GM19025 (cell line): ENCODE measurements at regions not wholly inside any gene's neighbourhood (a gene's known extent, or its start where the extent isn't known, plus 50 kb on each side); places are given as distances from the start of the nearest gene placed in this dataset.

ENCODE experiments used
- ATAC-seq: cut with Tn5 transposase; IDR thresholded peaks from one replicate; pipeline ENCODE4 v1.9.1; 2021; ENCODE audit warnings: mild to moderate bottlenecking, low read depth, moderate library complexity; ENCODE audit not compliant: unreplicated experiment

GRCh38 chr16:5858180-5858579, 760.6 kb upstream of the EEF2KMT start:
- no peak for ATAC-seq

DNA sequence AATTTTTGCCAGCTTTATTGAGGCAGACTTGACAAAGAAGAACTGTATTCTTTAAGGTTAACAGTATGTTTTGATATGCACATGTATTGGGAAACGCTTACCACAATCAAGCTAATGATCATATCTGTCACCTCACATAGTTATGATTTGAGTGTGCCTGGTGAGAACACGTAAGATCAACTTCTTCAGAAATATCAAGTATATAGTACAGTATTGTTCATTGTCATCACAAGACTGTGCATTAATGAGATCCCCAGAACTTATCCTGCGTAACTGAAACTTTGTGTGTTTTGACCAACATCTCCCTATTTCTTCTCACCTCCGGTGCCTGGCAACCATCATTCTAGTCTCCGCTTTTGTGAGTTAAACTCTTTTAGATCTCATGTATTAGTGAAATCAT, 756.4 kb upstream of the EEF2KMT start:
- no peak for ATAC-seq

DNA sequence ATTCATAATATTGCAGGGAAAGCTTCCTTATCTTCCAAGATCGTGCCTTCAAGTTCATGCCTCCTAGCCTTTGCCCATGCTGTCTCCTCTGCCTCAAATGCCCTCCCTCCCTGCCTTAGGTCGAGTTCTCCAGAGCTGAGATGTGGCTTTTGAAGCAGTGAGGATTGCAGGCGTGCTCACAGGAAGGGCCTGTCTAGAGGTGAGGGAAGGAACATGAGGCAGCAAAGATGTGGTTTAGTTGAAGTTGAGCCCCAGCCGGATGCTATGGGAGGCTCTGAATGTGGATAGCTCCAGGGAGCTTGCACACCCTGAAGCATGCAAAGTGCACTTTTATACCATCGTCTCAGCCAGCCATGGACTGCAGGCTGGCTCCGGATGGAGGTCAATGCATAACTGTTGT, 754.6 kb upstream of the EEF2KMT start:
- ATAC-seq, result no peak

DNA sequence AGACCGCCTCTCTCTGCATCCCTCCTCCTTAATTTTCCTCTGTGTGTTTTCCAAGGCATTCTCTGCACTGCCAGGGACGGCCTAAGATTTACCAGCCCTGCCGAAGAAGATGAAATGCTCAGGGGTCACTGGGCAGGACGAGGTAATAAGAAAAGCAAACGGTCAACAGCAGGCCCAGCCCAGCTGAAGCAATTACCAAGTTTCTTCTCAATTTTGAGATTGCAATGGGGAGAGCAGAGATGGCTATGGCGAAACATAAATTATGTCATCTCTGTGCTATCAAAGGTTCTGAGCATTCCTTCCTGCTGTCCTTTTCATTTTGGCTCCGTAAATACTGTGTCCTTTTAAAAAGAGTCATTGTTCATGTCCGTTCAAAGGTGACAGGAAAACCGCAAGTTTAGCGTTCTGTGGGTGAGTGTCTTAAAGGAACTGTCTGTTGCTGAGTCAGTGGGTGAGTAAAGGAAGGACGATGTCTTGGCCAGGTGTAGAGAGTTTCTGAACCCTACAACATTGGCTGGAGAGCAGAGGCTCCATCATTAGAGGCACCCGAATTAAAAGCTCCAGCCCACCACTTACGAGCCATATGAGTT, 753.9 kb upstream of the EEF2KMT start:
- ATAC-seq, result no peak

GRCh38 chr16:5850632-5851392, 753.2 kb upstream of the EEF2KMT start:
- ATAC-seq, result no peak

- ATAC-seq, result no peak
These were observed 747.5 kb upstream of the EEF2KMT start for GRCh38 chr16:5845046-5845445.

- no peak for ATAC-seq
These were observed 744.4 kb upstream of the EEF2KMT start for GRCh38 chr16:5841974-5842373.

- no peak for ATAC-seq
These were observed 741.1 kb upstream of the EEF2KMT start for GRCh38 chr16:5838725-5839124.

DNA sequence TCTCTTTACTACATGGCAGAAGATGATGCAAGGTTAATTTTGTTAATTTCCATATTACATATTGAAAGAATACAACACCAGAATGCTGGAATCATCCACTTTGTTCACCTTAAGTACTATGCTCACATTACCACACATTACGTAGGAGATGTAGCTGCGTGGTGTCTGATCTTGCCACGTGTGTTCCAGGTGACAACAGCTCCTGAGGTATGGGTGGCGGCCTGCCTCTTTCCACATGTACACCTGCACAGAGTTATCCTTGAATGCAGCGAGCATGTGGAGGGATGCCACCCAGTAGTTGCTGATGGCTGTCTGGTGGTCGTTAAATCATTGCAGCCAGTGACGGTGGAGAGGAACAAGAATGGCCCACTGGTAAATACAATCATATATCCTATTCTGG, 740.5 kb upstream of the EEF2KMT start:
- ATAC-seq, result no peak

GRCh38 chr16:5837007-5837670, 739.5 kb upstream of the EEF2KMT start:
- ATAC-seq, result no peak

DNA sequence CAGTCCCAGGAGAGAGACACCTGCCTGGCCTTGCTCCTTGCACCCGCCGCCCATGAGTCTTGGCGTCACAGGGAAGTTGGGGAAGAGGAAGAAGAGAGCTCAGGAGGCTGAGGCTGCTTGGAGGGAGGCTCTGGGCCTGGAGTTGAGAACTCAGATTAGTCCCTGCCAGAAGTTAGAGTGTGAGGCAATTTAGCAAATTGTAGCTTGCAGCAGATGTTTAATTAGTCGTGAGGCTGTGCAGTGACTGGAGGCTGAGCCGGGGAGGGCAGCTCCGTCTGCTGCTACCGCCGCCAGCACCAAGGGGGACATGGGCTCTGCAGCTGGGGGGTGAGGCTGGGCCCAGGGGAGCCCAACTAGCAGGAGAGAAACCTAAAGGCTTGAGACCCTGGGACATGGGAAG, 738.3 kb upstream of the EEF2KMT start:
- ATAC-seq, result no peak

GRCh38 chr16:5826332-5826731, 728.7 kb upstream of the EEF2KMT start:
- no peak for ATAC-seq

DNA sequence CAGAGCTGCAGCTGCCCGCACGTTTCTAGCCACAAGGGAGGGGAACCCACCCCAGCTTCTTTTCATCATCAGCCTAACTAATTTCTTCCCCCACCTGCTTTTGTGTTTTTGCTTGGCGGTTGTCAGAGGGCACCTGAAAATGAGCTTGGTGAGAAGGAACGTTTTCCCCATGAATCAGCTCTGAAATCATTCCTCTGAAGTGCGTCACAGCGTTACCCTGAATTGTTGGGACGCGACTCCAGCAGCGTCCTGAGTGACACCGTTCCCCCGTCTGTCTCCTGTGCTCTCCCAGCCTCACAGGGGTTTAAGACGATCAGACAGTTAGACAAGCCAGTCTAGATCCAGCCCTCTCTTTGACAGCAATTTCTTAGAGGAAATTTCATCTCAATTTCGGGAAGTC, 722.9 kb upstream of the EEF2KMT start:
- ATAC-seq, result no peak

- no peak for ATAC-seq
These were observed 718.1 kb upstream of the EEF2KMT start for GRCh38 chr16:5815570-5816237.

DNA sequence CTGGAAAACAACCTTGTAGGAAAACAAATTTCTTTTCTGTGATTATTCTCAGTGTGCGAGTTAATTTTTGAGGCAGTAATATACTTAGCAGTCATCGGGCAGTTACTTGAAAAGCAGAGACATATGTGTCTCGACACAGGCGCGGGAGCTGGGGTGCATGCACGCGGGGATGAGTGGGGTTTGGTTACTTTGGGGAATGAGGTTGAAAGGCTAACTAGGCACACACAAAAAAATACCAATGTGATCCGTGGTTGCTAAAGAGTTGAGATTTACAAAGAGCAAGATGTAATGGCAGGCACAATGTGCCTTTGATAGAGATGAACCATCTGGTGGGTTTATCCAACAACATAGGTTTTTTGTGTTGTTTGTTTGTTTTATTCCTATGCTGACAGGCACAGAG, 703.8 kb upstream of the EEF2KMT start:
- ATAC-seq, result no peak

GRCh38 chr16:5793556-5793955, 696.0 kb upstream of the EEF2KMT start:
- ATAC-seq, result no peak

DNA sequence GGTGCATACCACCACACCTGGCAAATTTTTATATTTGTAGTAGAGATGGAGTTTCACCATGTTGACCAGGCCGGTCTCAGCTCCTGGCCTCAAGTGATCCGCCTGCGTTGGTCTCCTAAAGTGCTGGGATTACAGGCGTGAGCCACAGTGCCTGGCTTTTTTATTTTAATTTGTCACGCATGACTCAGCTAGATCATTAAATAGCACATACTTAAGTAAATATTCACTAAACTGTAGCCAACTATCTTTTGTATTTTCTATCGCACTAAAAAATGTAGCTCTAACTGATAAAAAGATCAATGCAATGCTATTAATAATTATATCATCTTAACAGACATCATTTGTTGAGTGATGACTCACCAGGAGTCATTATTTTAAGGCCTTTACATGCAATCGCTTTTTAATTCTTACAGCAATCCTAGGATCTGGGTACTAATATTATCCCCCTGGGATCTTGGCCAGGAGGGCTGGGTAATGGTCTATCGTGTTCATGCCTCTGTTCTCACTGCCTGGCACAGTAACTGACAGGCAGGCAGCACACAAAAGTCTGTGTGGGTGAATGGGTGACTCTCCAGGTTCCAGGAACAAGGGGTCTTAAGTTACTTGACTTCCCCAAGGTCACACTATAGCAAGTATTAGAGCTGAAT, 693.5 kb upstream of the EEF2KMT start:
- no peak for ATAC-seq

- ATAC-seq, result no peak
These were observed 692.9 kb upstream of the EEF2KMT start for GRCh38 chr16:5790512-5790911.

DNA sequence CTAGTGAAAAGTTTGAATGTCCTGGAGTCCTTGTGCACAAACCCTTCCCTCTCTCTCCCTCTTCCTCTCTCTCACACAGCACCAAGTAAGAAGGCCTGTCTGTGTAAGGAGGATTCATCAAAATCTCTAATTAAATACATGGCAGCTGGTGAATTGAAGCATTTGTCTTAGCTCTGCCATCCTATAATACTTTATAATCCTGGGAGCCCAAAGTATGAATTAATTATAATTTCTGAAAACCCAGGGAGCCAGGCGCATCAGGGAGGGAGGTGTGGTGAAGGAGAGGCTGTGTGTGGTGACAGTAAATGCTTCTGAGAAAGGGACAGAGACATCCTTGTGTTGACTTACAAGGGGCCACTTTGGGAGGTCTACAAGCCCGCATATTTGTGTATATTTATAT, 691.4 kb upstream of the EEF2KMT start:
- no peak for ATAC-seq

GRCh38 chr16:5781436-5781835, 683.8 kb upstream of the EEF2KMT start:
- no peak for ATAC-seq

DNA sequence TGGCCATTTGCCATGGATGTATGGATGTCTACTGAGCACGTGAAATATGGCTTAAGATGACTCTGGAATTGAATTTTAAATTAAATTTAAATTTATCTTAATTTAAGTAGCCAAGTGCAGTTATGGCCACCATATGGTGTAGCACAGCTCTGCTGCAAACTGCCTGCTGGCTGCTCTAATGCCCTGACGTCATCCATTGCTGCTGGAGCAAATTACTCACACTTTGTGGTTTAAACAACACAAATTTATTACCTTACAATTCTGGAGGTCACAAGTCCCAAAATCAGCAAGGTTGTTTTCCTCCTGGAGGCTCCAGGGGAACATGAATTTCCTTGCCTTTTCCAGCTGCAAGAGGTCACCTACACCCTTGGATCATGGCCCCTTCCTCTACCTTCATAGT, 679.3 kb upstream of the EEF2KMT start:
- ATAC-seq, result no peak
